Mucosa of rectum (tissue), 2 donors: ENCODE measurements at regions not wholly inside any gene's neighbourhood (a gene's known extent, or its start where the extent isn't known, plus 50 kb on each side); places are given as distances from the start of the nearest gene placed in this dataset.

Source experiments
- H3K27ac ChIP-seq, 2 donors: one replicate each; pipeline ENCODE4 v1.7.0; 2013; ENCODE audit warnings: inconsistent platforms in 2 of 2, low read depth in 2 of 2, low read length in 2 of 2
- H3K27me3 ChIP-seq, 2 donors: one replicate each; pipeline ENCODE4 v1.7.0; 2013; ENCODE audit warnings: low read length in 2 of 2; ENCODE audit not compliant: control insufficient read depth in 2 of 2, insufficient read depth in 2 of 2
- H3K36me3 ChIP-seq, 2 donors: one replicate each; pipeline ENCODE4 v1.7.0; 2013; ENCODE audit warnings: low read length in 2 of 2; ENCODE audit not compliant: control insufficient read depth in 2 of 2, insufficient read depth in 2 of 2
- H3K4me1 ChIP-seq, 2 donors: one replicate each; pipeline ENCODE4 v1.7.0; 2013; ENCODE audit warnings: low read length in 2 of 2, mild to moderate bottlenecking in 1 of 2; ENCODE audit not compliant: control insufficient read depth in 2 of 2, insufficient read depth in 2 of 2
- H3K4me3 ChIP-seq, 2 donors: one replicate each; pipeline ENCODE4 v1.7.0; 2013; ENCODE audit warnings: low read length in 2 of 2
- H3K9ac ChIP-seq, 2 donors: one replicate each; pipeline ENCODE4 v1.7.0; 2013; ENCODE audit warnings: low read length in 2 of 2, low read depth in 1 of 2, mild to moderate bottlenecking in 1 of 2
- H3K9me3 ChIP-seq, 2 donors: one replicate each; pipeline ENCODE4 v1.7.0; 2013; ENCODE audit warnings: low read length in 2 of 2; ENCODE audit not compliant: control insufficient read depth in 2 of 2
- donor health status: healthy.
- donor health status: Normal muscosa, but diverticular disease.

- no peak overlapping the region for H3K27ac ChIP-seq
- no peaks in the 10 kb centered on the region for H3K27me3 ChIP-seq
- H3K9ac ChIP-seq: no peak overlapping the region
Observed at GRCh38 chr1:239841631-239842030, 250.1 kb upstream of the FMN2 start.

GRCh38 chr1:239843541-239843940 is 248.1 kb upstream of the FMN2 start:
- Histone ChIP-seq H3K9me3 (no peaks in the 10 kb centered on the region), H3K27me3 (no peaks in the 10 kb centered on the region), H3K36me3 (no peaks in the 10 kb centered on the region), H3K4me1 (no peaks in the 10 kb centered on the region), H3K4me3 (no peak overlapping the region), H3K27ac (no peak overlapping the region), H3K9ac (no peak overlapping the region)

More at GRCh38 chr1:239841631-239842030, 250.1 kb upstream of the FMN2 start:
- Histone ChIP-seq H3K4me3 (no peak overlapping the region), H3K9me3 (no peaks in the 10 kb centered on the region), H3K36me3 (no peaks in the 10 kb centered on the region), H3K4me1 (no peaks in the 10 kb centered on the region)

GRCh38 chr1:239844833-239845232 is 246.8 kb upstream of the FMN2 start:
- no peaks in the 10 kb centered on the region for H3K36me3 ChIP-seq
- no peak overlapping the region for H3K4me3 ChIP-seq
- no peaks in the 10 kb centered on the region for H3K27me3 ChIP-seq
- H3K27ac ChIP-seq: no peak overlapping the region
- H3K9ac ChIP-seq: no peak overlapping the region
- H3K4me1 ChIP-seq: no peaks in the 10 kb centered on the region
- no peaks in the 10 kb centered on the region for H3K9me3 ChIP-seq

- H3K27ac ChIP-seq: no peak overlapping the region
- no peaks in the 10 kb centered on the region for H3K27me3 ChIP-seq
- H3K36me3 ChIP-seq: no peaks in the 10 kb centered on the region
- H3K9me3 ChIP-seq: no peaks in the 10 kb centered on the region
- no peak overlapping the region for H3K4me3 ChIP-seq
- no peak overlapping the region for H3K9ac ChIP-seq
- H3K4me1 ChIP-seq: peaks cover 0 to 5% of the 10 kb centered on the region in 2 donors
Observed at GRCh38 chr1:239854922-239855321, 236.8 kb upstream of the FMN2 start.

- Histone ChIP-seq H3K4me1 (peaks cover 0 to 5% of the 10 kb centered on the region in 2 donors), H3K27ac (no peak overlapping the region), H3K4me3 (no peak overlapping the region), H3K9me3 (no peaks in the 10 kb centered on the region), H3K36me3 (no peaks in the 10 kb centered on the region), H3K27me3 (no peaks in the 10 kb centered on the region), H3K9ac (no peak overlapping the region)
Observed at GRCh38 chr1:239856067-239856466, 235.6 kb upstream of the FMN2 start.

- Histone ChIP-seq H3K9ac (no peak overlapping the region), H3K4me3 (no peak overlapping the region), H3K9me3 (no peaks in the 10 kb centered on the region), H3K27ac (no peak overlapping the region), H3K4me1 (peaks cover 0 to 5% of the 10 kb centered on the region in 2 donors), H3K27me3 (no peaks in the 10 kb centered on the region), H3K36me3 (no peaks in the 10 kb centered on the region)
Observed at GRCh38 chr1:239856924-239857323, 234.8 kb upstream of the FMN2 start.

- Histone ChIP-seq H3K27me3 (no peaks in the 10 kb centered on the region), H3K4me3 (no peak overlapping the region), H3K9ac (no peak overlapping the region), H3K9me3 (no peaks in the 10 kb centered on the region), H3K36me3 (no peaks in the 10 kb centered on the region), H3K4me1 (peaks cover 0 to 5% of the 10 kb centered on the region in 2 donors), H3K27ac (no peak overlapping the region)
Observed at GRCh38 chr1:239858057-239858456, 233.6 kb upstream of the FMN2 start.

GRCh38 chr1:239858529-239858928 is 233.2 kb upstream of the FMN2 start:
- Histone ChIP-seq H3K9me3 (no peaks in the 10 kb centered on the region), H3K9ac (no peak overlapping the region), H3K4me1 (peaks cover 0 to 5% of the 10 kb centered on the region in 2 donors), H3K27ac (no peak overlapping the region), H3K36me3 (no peaks in the 10 kb centered on the region), H3K27me3 (no peaks in the 10 kb centered on the region), H3K4me3 (no peak overlapping the region)

- no peaks in the 10 kb centered on the region for H3K27me3 ChIP-seq
- H3K4me3 ChIP-seq: no peak overlapping the region
- H3K27ac ChIP-seq: no peak overlapping the region
- H3K4me1 ChIP-seq: peaks cover 0 to 1% of the 10 kb centered on the region in 2 donors
- H3K36me3 ChIP-seq: no peaks in the 10 kb centered on the region
- H3K9me3 ChIP-seq: no peaks in the 10 kb centered on the region
- no peak overlapping the region for H3K9ac ChIP-seq
Observed at GRCh38 chr1:239861985-239862384, 229.7 kb upstream of the FMN2 start.

GRCh38 chr1:239868058-239868832 is 223.4 kb upstream of the FMN2 start:
- Histone ChIP-seq H3K9me3 (no peaks in the 10 kb centered on the region), H3K4me3 (no peak overlapping the region), H3K9ac (no peak overlapping the region), H3K4me1 (no peaks in the 10 kb centered on the region), H3K36me3 (no peaks in the 10 kb centered on the region), H3K27ac (no peak overlapping the region), H3K27me3 (no peaks in the 10 kb centered on the region)
